Stomach (tissue), 4 donors: ENCODE measurements at regions not wholly inside any gene's neighbourhood (a gene's known extent, or its start where the extent isn't known, plus 50 kb on each side); places are given as distances from the start of the nearest gene placed in this dataset.

Experiments used
- CTCF ChIP-seq, 7 experiments: fragments of 450-650 bp in 4 of 7; fragments of 200-600 bp in 3 of 7; sonication (generic) in 3 of 7; IDR thresholded peaks; one replicate each; pipeline ENCODE4 v1.5.1; 2016 to 2019; ENCODE audit warnings: antibody characterized with exemption in 7 of 7, control low read depth in 2 of 7, mild to moderate bottlenecking in 1 of 7
- EP300 ChIP-seq: sonication (generic); formaldehyde crosslinking; IDR thresholded peaks from one replicate; pipeline ENCODE4 v1.6.1; 2017; ENCODE audit warnings: antibody characterized with exemption
- POLR2A ChIP-seq, 4 donors: fragments of 450-650 bp; IDR thresholded peaks; one replicate each; pipeline ENCODE4 v1.6.1; 2016; ENCODE audit warnings: antibody characterized with exemption in 4 of 4, control low read depth in 2 of 4, mild to moderate bottlenecking in 1 of 4, moderate library complexity in 1 of 4
- POLR2AphosphoS5 ChIP-seq, 3 donors: sonication (generic); formaldehyde crosslinking; IDR thresholded peaks; one replicate each; pipeline ENCODE4 v1.6.1; 2016; ENCODE audit warnings: antibody characterized with exemption in 3 of 3

GRCh38 chr12:88775742-88776151 lies 195.5 kb upstream of the KITLG start:
- TF ChIP-seq CTCF (IDR thresholded peaks at IDR 0.05): no peak
- no peak for TF ChIP-seq POLR2A (IDR thresholded peaks at IDR 0.05)
- TF ChIP-seq POLR2AphosphoS5 (IDR thresholded peaks at IDR 0.05): no peak
- TF ChIP-seq EP300: no peak
